Psoas muscle (tissue), 7 donors: ENCODE measurements at regions not wholly inside any gene's neighbourhood (a gene's known extent, or its start where the extent isn't known, plus 50 kb on each side); places are given as distances from the start of the nearest gene placed in this dataset.

ENCODE experiments used
- ATAC-seq, 4 donors: fragments of 200-7000 bp; cut with Tn5 transposase; one replicate each; pipeline ENCODE4 v1.9.1; 2020; ENCODE audit warnings: moderate library complexity in 3 of 4, mild to moderate bottlenecking in 2 of 4
- DNase-seq, 2 donors: peaks; one replicate each; pipeline ENCODE4 v3.0.0-alpha.2; 2020
- H3K27ac ChIP-seq: fragments of 200-600 bp; one replicate; pipeline ENCODE4 v1.8.0; 2022
- H3K27me3 ChIP-seq, 3 donors: fragments of 200-600 bp in 1 of 3; one replicate each; pipeline versions ENCODE4 v1.6.1 to v1.8.0; 2013 to 2022; ENCODE audit warnings: low read length in 2 of 3, mild to moderate bottlenecking in 2 of 3, moderate library complexity in 1 of 3; ENCODE audit not compliant: insufficient read depth in 3 of 3
- H3K36me3 ChIP-seq, 2 donors: fragments of 200-600 bp in 1 of 2; one replicate each; pipeline versions ENCODE4 v1.6.1 to v1.8.0; 2013 to 2022; ENCODE audit warnings: low read depth in 1 of 2, mild to moderate bottlenecking in 1 of 2, moderate library complexity in 1 of 2; ENCODE audit not compliant: insufficient read depth in 1 of 2
- H3K4me1 ChIP-seq: fragments of 200-600 bp; one replicate; pipeline ENCODE4 v1.8.0; 2022
- H3K4me3 ChIP-seq: fragments of 200-600 bp; one replicate; pipeline ENCODE4 v1.8.0; 2022; ENCODE audit warnings: mild to moderate bottlenecking
- H3K9me3 ChIP-seq: fragments of 200-600 bp; one replicate; pipeline ENCODE4 v1.8.0; 2022
- CTCF ChIP-seq: fragments of 200-600 bp; IDR thresholded peaks from one replicate; pipeline ENCODE4 v1.8.0; 2022; ENCODE audit warnings: antibody characterized with exemption
- WGBS, 3 donors: extraction: QIAGEN DNeasy Blood & Tissue Kit; methylation state at CpG; one replicate each; pipeline versions ENCODE4 v1.1.6 to v1.1.7; 2013; 5-methylcytosine and 5-hydroxymethylcytosine counted together
- intact Hi-C, 2 donors: fragments of 100-400 bp; cut with DNase I; formaldehyde crosslinking; loops; one replicate each; pipeline versions ENCODE4 v1.11.0 to v1.14.2; 2022
- donor health status: healthy with polysubstance abuse.
- donor health status: DM: no; HTN: no; CAD: no; lungs with moderate emphysema.
- donor health status: Bipolar disorder and iron deficiency.
- donor health status: healthy.
- donor health status: DM: yes; HTN: yes; CAD: no.
- donor health status: DM: no; HTN: no; CAD: no.
- donor health status: DM: yes; HTN: yes; CAD: no.

GRCh38 chr2:212773808-212774339 is 235.3 kb upstream of the ERBB4 start:
- intact Hi-C loops: loop anchor here in 1 of 2 donors (10.0 kb wide), 2 partner anchors 241 to 301 kb away; no protein-coding TSS in a partner anchor
- H3K27ac ChIP-seq: no peak overlapping the region

GRCh38 chr2:212770240-212770639 is 231.6 kb upstream of the ERBB4 start:
- no peak for TF ChIP-seq CTCF
- Histone ChIP-seq H3K9me3 (no peaks in the 10 kb centered on the region), H3K36me3 (no peaks in the 10 kb centered on the region), H3K4me3 (no peak overlapping the region), H3K27ac (no peak overlapping the region), H3K4me1 (no peaks in the 10 kb centered on the region), H3K27me3 (no peaks in the 10 kb centered on the region)
- WGBS, 3 donors: 13 to 68% (median 58%) methylated on average over 3 of the region's 3 CpGs
- ATAC-seq (no peak), DNase-seq (no peak)
- intact Hi-C loops: loop anchor here in 1 of 2 donors (10.0 kb wide), 2 partner anchors 245 to 305 kb away; no protein-coding TSS in a partner anchor

More at GRCh38 chr2:212773808-212774339, 235.3 kb upstream of the ERBB4 start:
- 91 to 100% (median 100%) methylated on average over 1 of the region's 1 CpG for WGBS, 3 donors
- no peak for ATAC-seq
- H3K9me3 ChIP-seq: no peaks in the 10 kb centered on the region
- no peak overlapping the region for H3K4me3 ChIP-seq
- H3K36me3 ChIP-seq: no peaks in the 10 kb centered on the region
- no peak for DNase-seq
- no peaks in the 10 kb centered on the region for H3K27me3 ChIP-seq
- TF ChIP-seq CTCF: no peak
- H3K4me1 ChIP-seq: no peaks in the 10 kb centered on the region

GRCh38 chr2:212766921-212767320 is 228.3 kb upstream of the ERBB4 start:
- intact Hi-C loops: no loop called here
- H3K4me1 ChIP-seq: no peaks in the 10 kb centered on the region
- 74 to 89% (median 83%) methylated on average over 4 of the region's 4 CpGs for WGBS, 3 donors

GRCh38 chr2:212752730-212753351 is 214.2 kb upstream of the ERBB4 start:
- no peak overlapping the region for H3K27ac ChIP-seq
- no peak overlapping the region for H3K4me3 ChIP-seq
- no peaks in the 10 kb centered on the region for H3K36me3 ChIP-seq
- WGBS, 3 donors: 41 to 51% (median 45%) methylated on average over 2 of the region's 2 CpGs
- no peaks in the 10 kb centered on the region for H3K27me3 ChIP-seq
- no peaks in the 10 kb centered on the region for H3K9me3 ChIP-seq
- no peak for TF ChIP-seq CTCF
- intact Hi-C loops: no loop called here
- ATAC-seq: no peak
- no peaks in the 10 kb centered on the region for H3K4me1 ChIP-seq
- no peak for DNase-seq

More at GRCh38 chr2:212766921-212767320, 228.3 kb upstream of the ERBB4 start:
- H3K27ac ChIP-seq: no peak overlapping the region
- DNase-seq (no peak), ATAC-seq (no peak)
- H3K27me3 ChIP-seq: no peaks in the 10 kb centered on the region
- no peak overlapping the region for H3K4me3 ChIP-seq
- no peaks in the 10 kb centered on the region for H3K9me3 ChIP-seq
- no peak for TF ChIP-seq CTCF
- H3K36me3 ChIP-seq: no peaks in the 10 kb centered on the region

- no peak for TF ChIP-seq CTCF
- ATAC-seq: no peak
- Histone ChIP-seq H3K36me3 (no peaks in the 10 kb centered on the region), H3K4me3 (no peak overlapping the region), H3K27ac (no peak overlapping the region), H3K9me3 (no peaks in the 10 kb centered on the region), H3K27me3 (no peaks in the 10 kb centered on the region), H3K4me1 (no peaks in the 10 kb centered on the region)
- DNase-seq: no peak
- intact Hi-C loops: no loop called here
Observed at GRCh38 chr2:212745359-212745758, 206.8 kb upstream of the ERBB4 start.
